ENCODE measurements at regions not wholly inside any gene's neighbourhood (a gene's known extent, or its start where the extent isn't known, plus 50 kb on each side); places are given as distances from the start of the nearest gene placed in this dataset.

- DNase-seq (ENCODE audit: low read depth in 2 of 2): no peak
These were observed 169.6 kb upstream of the ADRA1B start for GRCh38 chr5:159746707-159747106.

DNA sequence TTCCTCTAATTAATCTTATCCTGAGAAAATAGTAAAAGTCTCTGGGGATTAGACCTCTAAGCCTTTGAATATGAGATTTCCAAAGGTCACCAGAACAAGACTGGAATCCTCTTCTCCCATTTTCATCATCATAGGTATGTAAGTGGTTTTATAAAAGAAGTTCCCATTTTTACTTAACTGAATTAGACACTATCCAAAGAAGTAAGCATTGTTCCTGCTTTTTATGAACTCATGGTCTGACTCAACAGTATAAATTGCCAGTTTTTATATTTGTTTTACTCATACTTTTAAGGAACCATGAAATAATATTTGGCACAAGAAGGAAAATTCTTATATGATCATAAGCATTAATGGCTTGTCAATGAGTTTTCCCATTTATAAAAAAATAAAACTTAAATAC lies 167.1 kb upstream of the ADRA1B start:
- no peak for DNase-seq (ENCODE audit: low read depth in 2 of 2)

DNA sequence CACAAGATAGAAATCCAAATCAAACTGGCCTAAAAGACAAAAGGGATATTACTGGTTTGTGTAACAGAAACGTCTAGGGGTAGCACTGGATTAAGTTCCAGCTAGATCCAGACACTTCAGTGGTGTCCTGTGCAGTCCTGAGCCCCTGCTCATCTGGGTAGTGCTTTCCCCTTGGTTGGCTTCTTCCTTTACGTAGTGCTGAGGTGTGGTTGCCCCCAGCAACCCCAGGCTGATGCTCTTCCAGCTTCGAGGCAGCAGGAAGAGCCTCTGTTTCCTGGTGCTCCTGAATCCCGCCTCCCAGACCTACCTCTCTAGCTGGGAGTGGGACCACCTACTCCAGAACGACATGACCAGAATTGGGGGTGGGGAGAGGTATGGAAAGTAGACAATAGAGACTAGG lies 166.1 kb upstream of the ADRA1B start:
- DNase-seq (ENCODE audit: low read depth in 2 of 2): no peak

DNA sequence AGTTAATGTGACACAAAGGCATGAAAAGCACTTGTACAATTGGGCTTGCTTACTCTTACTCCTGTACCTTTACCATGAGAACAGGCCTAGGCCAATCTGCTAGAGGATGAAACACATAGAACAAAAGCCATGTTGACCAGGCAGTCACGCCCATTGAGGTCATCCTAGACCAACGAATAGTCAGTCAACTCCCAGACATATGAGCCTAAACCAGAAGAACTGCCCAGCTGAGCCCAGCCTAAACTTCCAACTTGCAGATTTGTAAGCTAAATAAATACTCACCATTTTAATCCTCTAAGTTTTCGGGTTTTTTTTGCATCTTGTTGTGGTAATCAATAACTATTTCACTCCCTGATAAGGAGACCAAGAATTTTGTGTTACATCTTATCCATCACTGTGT lies 164.8 kb upstream of the ADRA1B start:
- no peak for DNase-seq (ENCODE audit: low read depth in 2 of 2)

GRCh38 chr5:159752622-159753275 lies 163.5 kb upstream of the ADRA1B start:
- no peak for DNase-seq (ENCODE audit: low read depth in 2 of 2)

DNA sequence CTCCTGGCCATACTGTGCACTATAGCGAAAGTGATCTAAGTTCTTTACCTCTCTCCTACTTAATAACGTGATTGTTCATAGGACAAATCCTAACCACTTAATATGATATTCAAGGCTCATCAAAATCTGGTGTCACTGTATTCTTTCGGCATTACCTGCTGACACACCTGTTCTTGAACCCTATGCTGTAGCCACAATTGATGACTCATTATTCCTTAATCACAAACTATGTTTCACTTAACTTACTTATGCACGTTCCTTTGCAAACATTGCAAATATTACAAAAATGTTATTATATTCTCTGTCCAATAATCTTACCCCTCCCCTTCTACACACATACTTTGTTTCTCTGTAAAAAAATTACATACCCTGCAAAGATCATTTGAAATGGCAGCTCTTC lies 158.1 kb upstream of the ADRA1B start:
- no peak for DNase-seq (ENCODE audit: low read depth in 2 of 2)

DNA sequence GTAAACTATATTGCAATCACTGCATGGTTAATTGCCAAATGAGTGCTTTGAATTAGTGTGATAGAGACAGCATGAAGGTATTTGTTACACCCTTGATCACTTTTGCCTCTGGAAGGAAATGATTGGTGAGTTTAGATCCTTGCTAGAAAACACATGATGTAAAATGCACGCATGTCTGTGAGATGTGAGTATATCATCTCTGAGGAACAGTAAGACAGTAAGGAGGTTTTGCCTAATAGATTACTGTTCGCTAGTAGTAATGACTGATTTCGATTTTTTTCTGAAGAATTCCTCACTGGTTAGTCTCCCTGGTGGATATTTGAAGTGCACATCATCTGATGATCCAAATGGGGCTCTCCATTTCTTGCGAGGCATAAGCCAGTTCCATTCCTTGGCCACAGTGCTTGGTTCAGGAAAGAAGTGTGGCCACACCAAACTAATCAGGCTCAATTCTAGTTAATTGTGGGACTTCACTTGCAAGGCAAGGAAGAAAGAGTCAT lies 156.4 kb upstream of the ADRA1B start:
- no peak for DNase-seq (ENCODE audit: low read depth in 2 of 2)

GRCh38 chr5:159762921-159763320 lies 153.4 kb upstream of the ADRA1B start:
- no peak for DNase-seq (ENCODE audit: low read depth in 2 of 2)

GRCh38 chr5:159763562-159763961 lies 152.7 kb upstream of the ADRA1B start:
- DNase-seq (ENCODE audit: low read depth in 2 of 2): peak in 1 of 2 donors; percentile 61

- DNase-seq (ENCODE audit: low read depth in 2 of 2): peak in 1 of 2 donors; percentile 51
These were observed 151.8 kb upstream of the ADRA1B start for GRCh38 chr5:159764283-159765134.

- DNase-seq (ENCODE audit: low read depth in 2 of 2): no peak
These were observed 151.2 kb upstream of the ADRA1B start for GRCh38 chr5:159765135-159765433.

GRCh38 chr5:159765760-159766517 lies 150.3 kb upstream of the ADRA1B start:
- no peak for DNase-seq (ENCODE audit: low read depth in 2 of 2)

- peak in 1 of 2 donors; percentile 22 for DNase-seq (ENCODE audit: low read depth in 2 of 2)
These were observed 148.0 kb upstream of the ADRA1B start for GRCh38 chr5:159768243-159768642.

DNA sequence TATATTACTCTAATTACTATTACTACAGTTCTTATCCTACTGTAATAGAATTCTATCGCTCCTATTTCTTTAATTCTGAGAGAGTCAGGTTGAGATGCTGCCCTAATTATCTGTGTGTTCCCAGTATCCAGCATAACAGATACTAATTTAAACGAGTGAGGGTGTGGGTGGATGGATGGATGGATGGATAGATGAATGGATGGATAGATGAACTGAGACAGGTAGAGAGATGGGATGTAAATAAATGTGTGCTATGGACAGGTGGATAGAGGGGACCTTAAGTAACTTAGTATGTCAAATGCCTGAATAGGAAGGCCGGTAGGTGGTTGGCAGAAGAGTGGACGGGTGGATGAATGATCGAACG lies 143.6 kb upstream of the ADRA1B start:
- no peak for DNase-seq (ENCODE audit: low read depth in 2 of 2)

DNA sequence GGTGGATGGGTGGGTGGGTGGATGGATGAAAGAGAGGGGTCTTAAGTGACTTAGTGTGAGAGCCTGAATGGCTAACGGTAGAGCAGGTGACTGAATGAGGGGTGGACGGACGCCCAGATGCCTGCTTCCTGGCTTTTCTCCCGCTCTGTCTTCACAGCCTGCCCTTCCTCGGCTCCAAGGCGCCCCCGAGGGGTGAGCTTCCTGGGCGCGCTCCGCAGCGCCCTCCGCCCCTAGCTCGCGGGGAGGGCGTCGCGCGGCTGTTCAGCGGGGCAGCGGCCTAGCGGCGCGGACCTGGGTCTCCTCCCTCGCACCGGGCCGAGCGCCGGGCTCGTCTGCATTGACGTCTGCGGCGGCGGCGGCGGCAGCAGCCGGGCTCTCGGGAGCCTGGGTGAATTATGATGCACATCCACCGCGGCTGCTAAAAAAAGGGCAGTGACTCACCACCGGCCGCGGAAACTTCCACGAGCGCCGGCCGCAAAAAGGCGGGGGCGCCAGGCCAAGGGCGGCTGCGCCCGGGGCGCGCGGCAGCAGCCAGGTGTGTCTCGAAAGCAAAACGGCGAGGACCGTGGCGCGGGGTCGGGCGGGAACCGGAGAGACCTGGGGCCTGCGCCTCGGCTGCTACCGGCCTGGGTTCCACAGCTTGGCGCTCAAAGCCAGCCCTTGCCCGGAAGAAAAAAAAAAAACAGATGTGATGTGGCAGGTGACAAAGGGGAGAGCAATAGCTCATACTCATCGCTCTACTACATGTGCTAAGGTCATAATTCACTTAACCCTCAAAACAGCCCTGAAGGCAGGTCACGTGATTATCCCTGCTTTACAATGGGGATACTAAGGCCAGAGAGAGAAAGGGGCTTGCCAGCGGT lies 143.0 kb upstream of the ADRA1B start:
- peak; percentile 59 to 88 for DNase-seq (ENCODE audit: low read depth in 2 of 2)

DNA sequence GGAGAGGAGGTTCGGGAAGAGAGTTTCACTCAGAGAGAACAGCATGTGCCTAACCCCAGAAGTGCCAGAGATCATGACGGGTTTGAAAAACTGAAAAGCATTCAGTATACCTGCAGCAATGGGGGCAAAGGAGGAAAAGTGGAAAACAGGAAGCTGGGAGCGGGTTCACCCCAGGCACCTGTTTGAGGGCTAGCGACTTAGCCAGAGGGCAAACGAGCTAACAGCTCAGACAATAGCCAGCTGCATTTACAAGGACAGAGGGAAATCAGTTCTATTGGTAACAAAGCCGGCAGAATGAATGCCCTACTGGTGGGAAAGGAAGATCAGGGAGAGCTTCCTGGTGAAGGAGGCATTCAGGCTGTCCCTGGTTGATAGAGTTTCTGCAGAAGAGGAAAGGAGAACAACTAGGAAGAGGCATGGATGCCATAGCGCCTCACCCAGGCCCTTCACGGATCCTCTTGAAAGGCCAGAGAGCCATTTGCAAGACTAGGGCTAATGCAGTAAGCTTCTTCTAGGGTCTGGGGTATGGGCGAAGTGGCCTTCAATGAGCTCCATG lies 141.7 kb upstream of the ADRA1B start:
- no peak for DNase-seq (ENCODE audit: low read depth in 2 of 2)

GRCh38 chr5:159775890-159776289 lies 140.4 kb upstream of the ADRA1B start:
- no peak for DNase-seq (ENCODE audit: low read depth in 2 of 2)

DNA sequence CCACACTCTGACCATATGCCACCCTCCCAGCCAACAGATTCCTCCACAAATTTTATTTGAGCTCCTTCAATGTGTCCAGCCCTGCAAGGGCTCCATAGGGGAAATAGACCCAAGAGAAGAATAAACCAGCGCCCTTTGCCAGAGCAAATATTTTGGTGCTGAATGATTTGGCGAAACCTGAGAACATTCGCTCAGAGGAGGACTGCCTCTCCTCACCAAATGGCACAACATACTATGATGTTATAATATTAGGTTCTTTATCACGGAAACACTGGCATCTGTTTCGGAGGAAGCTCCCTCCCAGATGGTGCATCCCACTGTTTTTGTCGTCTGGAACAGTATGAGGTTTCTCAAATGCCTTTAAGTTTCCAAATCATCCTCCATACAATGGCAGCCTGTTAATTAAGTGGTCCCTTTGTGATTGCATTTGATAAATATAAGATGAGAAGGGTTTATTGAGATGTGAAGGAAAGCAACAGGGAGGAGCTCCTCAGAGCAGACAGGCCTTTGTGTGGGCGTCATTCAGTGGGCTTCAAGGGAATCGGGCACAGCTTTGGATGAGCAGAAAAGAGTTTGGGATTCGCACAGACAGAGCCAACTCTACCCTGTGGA lies 139.1 kb upstream of the ADRA1B start:
- DNase-seq (ENCODE audit: low read depth in 2 of 2): no peak

DNA sequence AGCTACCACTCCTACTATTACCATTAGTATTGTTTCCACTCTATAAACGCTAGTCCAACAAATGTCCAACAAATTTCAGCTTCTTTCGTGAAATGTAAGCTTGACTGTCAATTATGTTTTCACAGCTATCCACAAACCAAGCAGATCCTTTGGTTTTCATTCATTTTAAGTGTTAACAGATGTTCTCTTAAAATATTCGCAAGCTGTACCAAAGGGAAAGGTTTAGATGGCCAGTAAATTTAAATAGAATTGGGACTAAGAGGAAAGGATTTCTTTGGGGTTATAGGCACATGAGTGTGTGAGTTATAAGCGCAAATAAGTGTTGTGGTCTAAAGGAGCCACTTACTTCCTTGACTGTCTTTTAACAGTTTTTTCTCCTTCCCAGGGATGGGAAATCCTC lies 136.8 kb upstream of the ADRA1B start:
- DNase-seq (ENCODE audit: low read depth in 2 of 2): no peak

DNA sequence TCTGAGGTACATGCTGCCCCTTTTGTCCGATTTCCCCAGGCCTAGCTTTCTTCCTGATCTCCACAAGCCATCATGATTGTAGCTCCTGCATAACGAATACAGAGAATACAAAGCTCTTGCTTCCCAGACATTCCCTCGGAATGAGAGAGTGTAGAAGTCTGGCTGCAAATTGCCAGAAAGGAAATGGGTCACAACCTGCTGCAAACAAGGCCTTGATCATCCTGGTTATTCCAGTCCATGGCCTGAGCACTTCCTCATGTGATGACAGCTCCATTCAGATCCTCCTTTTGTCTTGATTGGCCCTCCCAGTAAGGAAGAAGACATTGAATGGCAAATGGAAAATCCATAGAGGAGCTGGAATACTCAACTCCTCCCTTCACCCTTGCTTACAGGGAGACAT lies 136.0 kb upstream of the ADRA1B start:
- peak in 1 of 2 donors; percentile 69 for DNase-seq (ENCODE audit: low read depth in 2 of 2)
